ENCODE measurements at regions not wholly inside any gene's neighbourhood (a gene's known extent, or its start where the extent isn't known, plus 50 kb on each side); places are given as distances from the start of the nearest gene placed in this dataset.

GRCh38 chr1:217188280-217189237 is 442.3 kb downstream of the GPATCH2 start:
- Histone ChIP-seq H3K79me2 (ENCODE audit: low read length) (no peaks in the 10 kb centered on the region), H4K20me1 (ENCODE audit: insufficient read depth, low read length) (no peaks in the 10 kb centered on the region), H3K9me3 (ENCODE audit: insufficient read depth, low read length) (no peaks in the 10 kb centered on the region), H3K36me3 (replicated peaks; ENCODE audit: low read depth, low read length) (no peaks in the 10 kb centered on the region), H3K4me2 (ENCODE audit: low read length) (no peak overlapping the region), H2AFZ (ENCODE audit: low read depth, low read length) (no peak overlapping the region), H3K9ac (ENCODE audit: low read length) (no peak overlapping the region), H3K27me3 (ENCODE audit: low read depth, low read length) (no peaks in the 10 kb centered on the region), H3K4me1 (ENCODE audit: low read length) (no peaks in the 10 kb centered on the region), H3K4me3 (ENCODE audit: low read length) (no peak overlapping the region), H3K27ac (ENCODE audit: low read length) (no peak overlapping the region)
- no peak for TF ChIP-seq EZH2phosphoT487 (IDR thresholded peaks at IDR 0.05; ENCODE audit: low read depth)
- TF ChIP-seq, protein P1, sequence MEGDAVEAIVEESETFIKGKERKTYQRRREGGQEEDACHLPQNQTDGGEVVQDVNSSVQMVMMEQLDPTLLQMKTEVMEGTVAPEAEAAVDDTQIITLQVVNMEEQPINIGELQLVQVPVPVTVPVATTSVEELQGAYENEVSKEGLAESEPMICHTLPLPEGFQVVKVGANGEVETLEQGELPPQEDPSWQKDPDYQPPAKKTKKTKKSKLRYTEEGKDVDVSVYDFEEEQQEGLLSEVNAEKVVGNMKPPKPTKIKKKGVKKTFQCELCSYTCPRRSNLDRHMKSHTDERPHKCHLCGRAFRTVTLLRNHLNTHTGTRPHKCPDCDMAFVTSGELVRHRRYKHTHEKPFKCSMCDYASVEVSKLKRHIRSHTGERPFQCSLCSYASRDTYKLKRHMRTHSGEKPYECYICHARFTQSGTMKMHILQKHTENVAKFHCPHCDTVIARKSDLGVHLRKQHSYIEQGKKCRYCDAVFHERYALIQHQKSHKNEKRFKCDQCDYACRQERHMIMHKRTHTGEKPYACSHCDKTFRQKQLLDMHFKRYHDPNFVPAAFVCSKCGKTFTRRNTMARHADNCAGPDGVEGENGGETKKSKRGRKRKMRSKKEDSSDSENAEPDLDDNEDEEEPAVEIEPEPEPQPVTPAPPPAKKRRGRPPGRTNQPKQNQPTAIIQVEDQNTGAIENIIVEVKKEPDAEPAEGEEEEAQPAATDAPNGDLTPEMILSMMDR (IDR thresholded peaks at IDR 0.05; ENCODE audit: low read depth, low read length) = no peak

GRCh38 chr1:217186664-217187063 is 444.2 kb downstream of the GPATCH2 start:
- H3K27me3 ChIP-seq (ENCODE audit: low read depth, low read length) = peaks cover 3% of the 10 kb centered on the region; the same call in 1 of the 2 replicates
- TF ChIP-seq, protein P1 (IDR thresholded peaks at IDR 0.05; ENCODE audit: low read depth, low read length) = no peak
- no peak for TF ChIP-seq EZH2phosphoT487 (IDR thresholded peaks at IDR 0.05; ENCODE audit: low read depth)
- H3K9me3 ChIP-seq (ENCODE audit: insufficient read depth, low read length) = no peaks in the 10 kb centered on the region
- H3K4me1 ChIP-seq (ENCODE audit: low read length) = no peaks in the 10 kb centered on the region
- no peak overlapping the region for H3K4me2 ChIP-seq (ENCODE audit: low read length)
- no peaks in the 10 kb centered on the region for H3K36me3 ChIP-seq (replicated peaks; ENCODE audit: low read depth, low read length)
- H3K79me2 ChIP-seq (ENCODE audit: low read length) = no peaks in the 10 kb centered on the region
- no peak overlapping the region for H3K4me3 ChIP-seq (ENCODE audit: low read length)
- H4K20me1 ChIP-seq (ENCODE audit: insufficient read depth, low read length) = no peaks in the 10 kb centered on the region
- no peak overlapping the region for H2AFZ ChIP-seq (ENCODE audit: low read depth, low read length)
- H3K27ac ChIP-seq (ENCODE audit: low read length) = no peak overlapping the region
- H3K9ac ChIP-seq (ENCODE audit: low read length) = no peak overlapping the region

DNA sequence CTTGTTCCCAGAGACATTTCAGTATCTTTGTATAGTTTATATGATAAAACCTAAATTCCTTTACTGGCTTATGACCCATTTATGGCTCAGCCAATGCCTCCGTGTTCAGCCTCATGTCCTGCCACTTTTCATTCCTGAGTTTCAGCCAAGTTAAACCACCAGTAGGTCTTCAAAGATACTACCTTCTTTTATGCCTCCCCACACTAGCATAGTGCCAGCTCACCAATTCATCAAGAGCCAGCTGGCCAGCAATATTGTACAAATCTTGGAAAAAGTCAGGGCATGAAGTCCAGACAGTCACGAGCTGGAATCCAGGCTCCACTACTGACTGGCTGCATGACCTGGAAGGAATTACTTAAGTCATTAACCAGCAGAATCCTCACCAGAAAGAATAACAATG is 446.0 kb downstream of the GPATCH2 start:
- H3K9ac ChIP-seq (ENCODE audit: low read length) = no peak overlapping the region
- H3K79me2 ChIP-seq (ENCODE audit: low read length) = no peaks in the 10 kb centered on the region
- no peaks in the 10 kb centered on the region for H4K20me1 ChIP-seq (ENCODE audit: insufficient read depth, low read length)
- TF ChIP-seq, protein P1 (IDR thresholded peaks at IDR 0.05; ENCODE audit: low read depth, low read length) = no peak
- TF ChIP-seq EZH2phosphoT487 (IDR thresholded peaks at IDR 0.05; ENCODE audit: low read depth) = no peak
- no peak overlapping the region for H3K4me2 ChIP-seq (ENCODE audit: low read length)
- H3K36me3 ChIP-seq (replicated peaks; ENCODE audit: low read depth, low read length) = no peaks in the 10 kb centered on the region
- no peak overlapping the region for H2AFZ ChIP-seq (ENCODE audit: low read depth, low read length)
- no peak overlapping the region for H3K4me3 ChIP-seq (ENCODE audit: low read length)
- H3K27me3 ChIP-seq (ENCODE audit: low read depth, low read length) = peaks cover 3% of the 10 kb centered on the region; the same call in 1 of the 2 replicates
- H3K27ac ChIP-seq (ENCODE audit: low read length) = no peak overlapping the region
- no peaks in the 10 kb centered on the region for H3K4me1 ChIP-seq (ENCODE audit: low read length)
- H3K9me3 ChIP-seq (ENCODE audit: insufficient read depth, low read length) = no peaks in the 10 kb centered on the region

- Histone ChIP-seq H3K4me1 (ENCODE audit: low read length) (no peaks in the 10 kb centered on the region), H3K27me3 (ENCODE audit: low read depth, low read length) (peaks cover 3% of the 10 kb centered on the region; the same call in 1 of the 2 replicates), H4K20me1 (ENCODE audit: insufficient read depth, low read length) (no peaks in the 10 kb centered on the region), H3K4me2 (ENCODE audit: low read length) (no peak overlapping the region), H3K4me3 (ENCODE audit: low read length) (no peak overlapping the region), H2AFZ (ENCODE audit: low read depth, low read length) (no peak overlapping the region), H3K9ac (ENCODE audit: low read length) (no peak overlapping the region), H3K9me3 (ENCODE audit: insufficient read depth, low read length) (no peaks in the 10 kb centered on the region), H3K36me3 (replicated peaks; ENCODE audit: low read depth, low read length) (no peaks in the 10 kb centered on the region), H3K79me2 (ENCODE audit: low read length) (no peaks in the 10 kb centered on the region), H3K27ac (ENCODE audit: low read length) (no peak overlapping the region)
- TF ChIP-seq, protein P1 (IDR thresholded peaks at IDR 0.05; ENCODE audit: low read depth, low read length) = no peak
- no peak for TF ChIP-seq EZH2phosphoT487 (IDR thresholded peaks at IDR 0.05; ENCODE audit: low read depth)
These were observed 447.9 kb downstream of the GPATCH2 start for GRCh38 chr1:217182992-217183391.

All from OCI-LY3 (cell line).